ENCODE measurements at regions not wholly inside any gene's neighbourhood (a gene's known extent, or its start where the extent isn't known, plus 50 kb on each side); places are given as distances from the start of the nearest gene placed in this dataset.
"Not testable (repeated sequence)": the region's sequence is repeated elsewhere in the genome, so short reads cannot be mapped to it uniquely, and the experiment has no call there.

DNA sequence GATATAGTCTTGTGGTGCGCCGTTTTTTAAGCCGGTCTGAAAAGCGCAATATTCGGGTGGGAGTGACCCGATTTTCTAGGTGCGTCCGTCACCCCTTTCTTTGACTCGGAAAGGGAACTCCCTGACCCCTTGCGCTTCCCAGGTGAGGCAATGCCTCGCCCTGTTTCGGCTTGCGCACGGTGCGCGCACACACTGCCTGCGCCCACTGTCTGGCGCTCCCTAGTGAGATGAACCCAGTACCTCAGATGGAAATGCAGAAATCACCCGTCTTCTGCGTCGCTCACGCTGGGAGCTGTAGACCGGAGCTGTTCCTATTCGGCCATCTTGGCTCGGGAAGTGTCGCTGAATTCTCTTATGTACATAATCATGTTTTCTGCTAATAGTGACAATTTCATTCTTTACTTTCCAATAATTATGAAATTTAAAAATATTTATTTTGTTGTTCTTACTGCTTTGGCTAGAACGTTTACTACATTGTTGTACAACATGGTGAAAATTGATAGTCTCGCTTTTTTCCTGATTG lies 61.2 kb upstream of the MINDY3 start:
- H3K36me3 ChIP-seq (ENCODE audit: control insufficient read depth, insufficient read depth, low read length); H3K4me1 ChIP-seq (ENCODE audit: control insufficient read depth, insufficient read depth, low read length); H3K27ac ChIP-seq (ENCODE audit: low read depth, low read length); H3K27me3 ChIP-seq (ENCODE audit: control insufficient read depth, insufficient read depth, low read length); H3K9me3 ChIP-seq (ENCODE audit: control insufficient read depth, insufficient read depth, low read length); H3K9ac ChIP-seq (ENCODE audit: low read depth, low read length); H3K4me3 ChIP-seq (ENCODE audit: low read depth, low read length): not testable (repeated sequence)

DNA sequence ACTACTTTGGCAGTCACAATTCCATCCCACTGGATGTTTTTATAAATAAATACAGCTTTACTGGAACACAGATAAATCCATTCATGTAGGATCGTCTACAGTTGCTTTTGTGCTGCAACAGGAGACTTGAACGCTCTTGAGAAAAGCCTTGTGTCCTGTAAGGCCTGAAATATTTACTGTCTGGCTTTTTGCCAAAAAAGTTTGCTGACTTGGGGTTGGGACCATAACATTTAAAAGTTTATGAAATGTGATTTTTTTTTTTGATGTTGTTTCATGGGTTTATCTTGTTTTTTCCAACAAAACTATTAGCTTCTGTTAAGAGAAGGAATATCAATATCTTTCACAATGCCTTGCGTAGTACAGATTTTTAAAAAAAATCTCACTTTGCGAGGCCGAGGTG lies 71.1 kb upstream of the MINDY3 start:
- Histone ChIP-seq H3K36me3 (ENCODE audit: control insufficient read depth, insufficient read depth, low read length) (no peaks in the 10 kb centered on the region), H3K9me3 (ENCODE audit: control insufficient read depth, insufficient read depth, low read length) (no peaks in the 10 kb centered on the region), H3K27me3 (ENCODE audit: control insufficient read depth, insufficient read depth, low read length) (no peaks in the 10 kb centered on the region), H3K9ac (ENCODE audit: low read depth, low read length) (no peak overlapping the region), H3K27ac (ENCODE audit: low read depth, low read length) (no peak overlapping the region), H3K4me3 (ENCODE audit: low read depth, low read length) (no peak overlapping the region), H3K4me1 (ENCODE audit: control insufficient read depth, insufficient read depth, low read length) (no peaks in the 10 kb centered on the region)

- H3K4me1 ChIP-seq (ENCODE audit: control insufficient read depth, insufficient read depth, low read length); H3K27me3 ChIP-seq (ENCODE audit: control insufficient read depth, insufficient read depth, low read length); H3K4me3 ChIP-seq (ENCODE audit: low read depth, low read length); H3K9me3 ChIP-seq (ENCODE audit: control insufficient read depth, insufficient read depth, low read length); H3K27ac ChIP-seq (ENCODE audit: low read depth, low read length); H3K36me3 ChIP-seq (ENCODE audit: control insufficient read depth, insufficient read depth, low read length); H3K9ac ChIP-seq (ENCODE audit: low read depth, low read length): not testable (repeated sequence)
Observed at GRCh38 chr10:15939543-15939942, 79.2 kb upstream of the MINDY3 start.

- Histone ChIP-seq H3K9ac (ENCODE audit: low read depth, low read length) (no peak overlapping the region), H3K27me3 (ENCODE audit: control insufficient read depth, insufficient read depth, low read length) (no peaks in the 10 kb centered on the region), H3K27ac (ENCODE audit: low read depth, low read length) (no peak overlapping the region), H3K4me1 (ENCODE audit: control insufficient read depth, insufficient read depth, low read length) (no peaks in the 10 kb centered on the region), H3K36me3 (ENCODE audit: control insufficient read depth, insufficient read depth, low read length) (no peaks in the 10 kb centered on the region), H3K4me3 (ENCODE audit: low read depth, low read length) (no peak overlapping the region), H3K9me3 (ENCODE audit: control insufficient read depth, insufficient read depth, low read length) (no peaks in the 10 kb centered on the region)
Observed at GRCh38 chr10:15943426-15943825, 83.1 kb upstream of the MINDY3 start.

DNA sequence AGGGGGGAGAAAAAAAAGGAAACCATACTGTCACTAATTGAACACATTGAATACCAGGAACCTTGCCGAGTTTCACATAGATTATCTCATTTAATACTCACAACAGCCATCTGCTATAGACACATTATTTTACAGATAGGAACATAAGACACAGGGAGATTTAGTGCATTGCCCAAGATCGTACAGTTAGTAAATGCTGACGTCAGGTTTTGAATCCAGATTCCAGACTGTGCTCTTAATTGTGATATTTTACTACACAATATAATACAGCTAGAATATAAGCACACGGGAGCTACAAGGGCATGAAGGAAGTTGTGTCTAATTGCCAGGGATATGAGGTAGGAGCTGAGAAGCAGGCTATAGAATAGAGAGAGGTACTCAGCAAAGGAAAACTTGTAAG lies 93.9 kb upstream of the MINDY3 start:
- Histone ChIP-seq H3K9ac (ENCODE audit: low read depth, low read length) (no peak overlapping the region), H3K9me3 (ENCODE audit: control insufficient read depth, insufficient read depth, low read length) (no peaks in the 10 kb centered on the region), H3K27ac (ENCODE audit: low read depth, low read length) (no peak overlapping the region), H3K27me3 (ENCODE audit: control insufficient read depth, insufficient read depth, low read length) (no peaks in the 10 kb centered on the region), H3K4me3 (ENCODE audit: low read depth, low read length) (no peak overlapping the region), H3K36me3 (ENCODE audit: control insufficient read depth, insufficient read depth, low read length) (no peaks in the 10 kb centered on the region), H3K4me1 (ENCODE audit: control insufficient read depth, insufficient read depth, low read length) (no peaks in the 10 kb centered on the region)

- Histone ChIP-seq H3K4me3 (ENCODE audit: low read depth, low read length) (no peak overlapping the region), H3K4me1 (ENCODE audit: control insufficient read depth, insufficient read depth, low read length) (no peaks in the 10 kb centered on the region), H3K27me3 (ENCODE audit: control insufficient read depth, insufficient read depth, low read length) (no peaks in the 10 kb centered on the region), H3K9me3 (ENCODE audit: control insufficient read depth, insufficient read depth, low read length) (no peaks in the 10 kb centered on the region), H3K9ac (ENCODE audit: low read depth, low read length) (no peak overlapping the region), H3K27ac (ENCODE audit: low read depth, low read length) (no peak overlapping the region), H3K36me3 (ENCODE audit: control insufficient read depth, insufficient read depth, low read length) (no peaks in the 10 kb centered on the region)
Observed at GRCh38 chr10:15960277-15960676, 100.0 kb upstream of the MINDY3 start.

DNA sequence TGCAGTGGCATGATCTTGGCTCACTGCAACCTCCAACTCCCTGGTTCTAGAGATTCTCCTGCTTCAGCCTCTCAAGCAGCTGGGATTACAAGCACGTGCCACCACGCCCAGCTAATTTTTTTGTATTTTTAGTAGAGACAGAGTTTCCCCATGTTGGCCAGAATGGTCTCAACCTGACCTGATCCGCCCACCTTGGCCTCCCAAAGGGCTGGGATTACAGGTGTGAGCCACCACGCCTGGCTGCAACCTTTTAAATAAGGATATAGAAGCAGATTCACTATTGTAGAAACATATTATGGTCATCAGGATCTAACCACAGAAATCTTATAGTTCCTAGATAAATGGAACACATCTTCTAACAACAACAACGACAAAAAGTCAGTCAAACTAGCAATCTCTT lies 112.4 kb upstream of the MINDY3 start:
- H3K4me3 ChIP-seq (ENCODE audit: low read depth, low read length); H3K27me3 ChIP-seq (ENCODE audit: control insufficient read depth, insufficient read depth, low read length); H3K27ac ChIP-seq (ENCODE audit: low read depth, low read length); H3K9me3 ChIP-seq (ENCODE audit: control insufficient read depth, insufficient read depth, low read length); H3K9ac ChIP-seq (ENCODE audit: low read depth, low read length); H3K36me3 ChIP-seq (ENCODE audit: control insufficient read depth, insufficient read depth, low read length); H3K4me1 ChIP-seq (ENCODE audit: control insufficient read depth, insufficient read depth, low read length): not testable (repeated sequence)

GRCh38 chr10:15985690-15986089 lies 125.4 kb upstream of the MINDY3 start:
- Histone ChIP-seq H3K27me3 (ENCODE audit: control insufficient read depth, insufficient read depth, low read length) (no peaks in the 10 kb centered on the region), H3K36me3 (ENCODE audit: control insufficient read depth, insufficient read depth, low read length) (no peaks in the 10 kb centered on the region), H3K4me3 (ENCODE audit: low read depth, low read length) (no peak overlapping the region), H3K27ac (ENCODE audit: low read depth, low read length) (no peak overlapping the region), H3K9ac (ENCODE audit: low read depth, low read length) (no peak overlapping the region), H3K9me3 (ENCODE audit: control insufficient read depth, insufficient read depth, low read length) (peaks cover 3% of the 10 kb centered on the region; the same call in 1 of the 2 replicates), H3K4me1 (ENCODE audit: control insufficient read depth, insufficient read depth, low read length) (peaks cover 8% of the 10 kb centered on the region)

DNA sequence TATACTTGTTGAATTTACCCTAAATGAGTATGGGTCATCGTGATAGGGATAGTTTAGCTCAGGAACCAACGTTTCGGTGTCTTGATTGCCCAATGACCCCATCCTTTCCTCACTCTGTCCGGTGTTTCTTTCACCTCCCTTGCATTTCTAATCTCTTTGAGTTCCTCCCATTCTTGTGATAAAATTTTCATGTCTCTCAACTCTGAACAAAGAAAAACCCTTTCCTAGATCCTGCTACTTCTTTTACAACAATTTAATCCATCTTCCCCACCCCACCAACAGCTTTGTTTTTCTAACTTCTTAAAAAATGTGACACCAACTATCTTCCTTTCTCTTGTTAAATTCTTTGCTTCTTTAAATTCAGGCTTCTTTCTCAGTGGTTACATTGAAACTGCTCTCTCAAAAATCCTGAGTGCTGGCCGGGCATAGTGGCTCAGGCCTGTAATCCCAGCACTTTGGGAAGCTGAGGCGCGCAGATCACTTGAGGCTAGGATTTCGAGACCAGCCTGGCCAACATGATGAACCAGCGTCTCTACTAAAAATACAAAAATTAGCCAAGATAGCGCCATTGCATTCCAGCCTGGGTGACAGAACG lies 130.3 kb upstream of the MINDY3 start:
- Histone ChIP-seq H3K9ac (ENCODE audit: low read depth, low read length) (0 out of 2 replicates have a peak overlapping the region, but pooled peaks have one; percentile 27), H3K4me1 (ENCODE audit: control insufficient read depth, insufficient read depth, low read length) (peaks cover 28% of the 10 kb centered on the region), H3K27me3 (ENCODE audit: control insufficient read depth, insufficient read depth, low read length) (no peaks in the 10 kb centered on the region), H3K27ac (ENCODE audit: low read depth, low read length) (peak overlapping the region; percentile 44), H3K4me3 (ENCODE audit: low read depth, low read length) (no peak overlapping the region), H3K9me3 (ENCODE audit: control insufficient read depth, insufficient read depth, low read length) (peaks cover 3% of the 10 kb centered on the region; the same call in 1 of the 2 replicates), H3K36me3 (ENCODE audit: control insufficient read depth, insufficient read depth, low read length) (no peaks in the 10 kb centered on the region)

DNA sequence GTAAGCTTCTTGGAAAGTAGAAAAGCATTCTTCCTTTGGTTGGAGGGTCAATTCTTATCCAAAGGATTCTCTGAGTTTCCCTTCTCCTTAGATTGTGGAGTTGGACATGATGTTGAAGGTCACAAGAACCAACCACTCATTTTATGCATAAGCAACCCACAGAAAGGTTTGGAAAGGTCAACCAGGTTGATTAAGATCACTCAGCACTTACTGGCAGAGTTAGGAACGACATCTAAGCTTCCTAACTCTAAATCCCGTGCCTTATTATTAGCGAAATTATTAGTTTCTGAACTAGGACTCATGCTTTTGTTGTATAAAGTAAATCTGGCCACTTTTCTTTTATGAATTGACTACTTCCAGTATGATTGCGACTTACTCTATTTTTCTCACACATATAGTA lies 137.0 kb upstream of the MINDY3 start:
- Histone ChIP-seq H3K9me3 (ENCODE audit: control insufficient read depth, insufficient read depth, low read length) (peaks cover 4% of the 10 kb centered on the region; the same call in 1 of the 2 replicates), H3K27me3 (ENCODE audit: control insufficient read depth, insufficient read depth, low read length) (no peaks in the 10 kb centered on the region), H3K4me3 (ENCODE audit: low read depth, low read length) (no peak overlapping the region), H3K4me1 (ENCODE audit: control insufficient read depth, insufficient read depth, low read length) (peaks cover 4% of the 10 kb centered on the region; the same call in 1 of the 2 replicates), H3K27ac (ENCODE audit: low read depth, low read length) (no peak overlapping the region), H3K36me3 (ENCODE audit: control insufficient read depth, insufficient read depth, low read length) (no peaks in the 10 kb centered on the region), H3K9ac (ENCODE audit: low read depth, low read length) (no peak overlapping the region)

DNA sequence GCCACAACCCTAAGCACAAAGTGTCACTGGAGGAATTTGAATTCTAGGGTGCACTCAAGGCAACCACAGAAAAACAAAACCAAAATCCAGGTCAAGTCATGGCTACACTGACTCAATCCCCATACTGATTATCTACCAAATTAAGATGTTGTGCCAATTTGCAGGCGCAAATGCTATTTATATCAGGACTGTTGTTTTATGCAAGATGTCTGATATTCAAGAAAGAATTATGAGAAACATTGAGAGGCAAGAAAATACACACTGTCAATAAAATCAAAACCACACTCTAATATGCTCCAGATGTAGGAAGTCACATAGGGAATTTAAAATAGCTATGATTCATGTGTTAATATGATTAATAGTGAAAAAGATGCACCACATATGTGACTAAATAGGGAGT lies 141.3 kb upstream of the MINDY3 start:
- no peaks in the 10 kb centered on the region for H3K36me3 ChIP-seq (ENCODE audit: control insufficient read depth, insufficient read depth, low read length)
- no peaks in the 10 kb centered on the region for H3K27me3 ChIP-seq (ENCODE audit: control insufficient read depth, insufficient read depth, low read length)
- no peak overlapping the region for H3K4me3 ChIP-seq (ENCODE audit: low read depth, low read length)
- H3K9ac ChIP-seq (ENCODE audit: low read depth, low read length) = no peak overlapping the region
- 0 out of 2 replicates have a peak, but pooled peaks cover 7% of the 10 kb centered on the region for H3K9me3 ChIP-seq (ENCODE audit: control insufficient read depth, insufficient read depth, low read length)
- no peak overlapping the region for H3K27ac ChIP-seq (ENCODE audit: low read depth, low read length)
- no peaks in the 10 kb centered on the region for H3K4me1 ChIP-seq (ENCODE audit: control insufficient read depth, insufficient read depth, low read length)

Data from HUES48 (cell line).